Fibroblast of skin of scalp (primary cell): ENCODE measurements at regions not wholly inside any gene's neighbourhood (a gene's known extent, or its start where the extent isn't known, plus 50 kb on each side); places are given as distances from the start of the nearest gene placed in this dataset.
A peak's percentile ranks its signal among the peaks of the same experiment; 100 is the strongest.

Source experiments
- DNase-seq: peaks from one replicate; pipeline ENCODE4 v3.0.0-alpha.2; 2013

DNA sequence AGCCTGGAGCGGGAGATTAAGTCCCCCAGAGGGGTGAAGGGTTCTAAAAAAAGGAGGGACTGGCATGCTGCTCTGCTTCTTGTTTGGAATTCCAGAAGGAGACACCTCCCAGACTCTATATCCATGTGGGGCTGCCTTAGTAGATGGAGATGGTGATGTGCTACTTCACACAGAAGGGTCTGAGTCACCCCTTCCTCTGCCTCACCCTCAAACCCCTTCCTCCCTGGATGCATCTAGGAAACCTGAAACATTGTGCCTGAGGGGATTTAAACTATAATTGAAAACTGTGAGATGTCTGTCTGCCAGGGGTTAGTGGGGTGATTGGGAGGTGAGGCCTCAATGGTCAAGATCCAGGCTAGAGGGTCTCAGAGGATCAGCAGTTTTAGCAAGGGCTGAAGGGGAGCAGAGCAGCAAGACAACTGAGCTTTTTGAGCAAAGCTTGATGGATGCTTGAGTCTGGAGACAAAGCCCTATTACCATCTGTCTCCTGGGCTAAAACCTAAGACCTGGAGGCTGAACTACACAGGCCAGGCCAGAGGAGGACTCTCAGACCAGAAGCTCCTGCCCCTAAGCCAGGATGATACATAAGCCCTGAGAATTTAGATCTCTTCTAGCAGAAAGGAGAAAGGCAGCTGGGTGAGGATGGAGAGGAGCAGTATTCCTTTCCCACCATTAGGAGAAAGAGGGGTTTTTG, 314.7 kb upstream of the ATP2B1 start:
- no peak for DNase-seq

- DNase-seq, result no peak
These were observed 313.3 kb upstream of the ATP2B1 start for GRCh38 chr12:90021795-90022440.

DNA sequence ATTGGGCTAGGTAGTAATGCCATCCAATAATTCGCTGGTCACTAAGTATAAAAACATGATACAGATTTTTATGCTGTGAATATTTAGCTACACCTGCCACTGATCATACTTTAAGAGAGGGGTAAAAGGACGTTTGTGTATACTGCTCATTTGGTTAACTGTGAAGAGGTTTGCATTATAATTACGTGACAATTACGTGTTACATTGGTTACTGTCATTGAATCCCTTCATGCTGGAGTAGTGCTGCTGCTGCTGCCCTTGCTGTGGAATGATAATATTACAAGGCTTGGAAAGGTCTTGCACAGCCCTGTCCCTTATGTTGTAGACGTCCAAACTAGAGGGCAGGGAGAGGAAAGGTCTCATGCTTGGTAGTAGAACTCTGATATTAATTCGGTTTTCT, 312.2 kb upstream of the ATP2B1 start:
- no peak for DNase-seq

DNA sequence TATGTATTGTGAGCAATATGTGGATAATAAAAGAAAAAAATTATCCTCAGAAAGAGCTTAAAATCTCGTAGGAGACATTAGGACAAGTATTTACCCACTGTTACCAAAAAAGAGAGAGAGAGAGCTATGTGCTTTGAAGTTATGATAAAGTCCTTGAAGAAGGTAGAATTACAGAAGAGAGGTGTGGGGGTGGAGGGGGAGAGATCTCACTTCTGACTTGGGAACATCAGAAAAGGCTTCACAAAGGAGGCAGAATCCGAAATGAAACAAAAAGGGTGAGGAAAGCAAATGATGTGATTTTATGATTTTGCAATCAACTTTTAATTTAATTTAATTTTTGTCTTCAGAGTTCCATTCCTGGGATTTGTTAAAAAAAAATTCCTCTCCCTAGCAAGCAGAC, 311.8 kb upstream of the ATP2B1 start:
- no peak for DNase-seq

DNA sequence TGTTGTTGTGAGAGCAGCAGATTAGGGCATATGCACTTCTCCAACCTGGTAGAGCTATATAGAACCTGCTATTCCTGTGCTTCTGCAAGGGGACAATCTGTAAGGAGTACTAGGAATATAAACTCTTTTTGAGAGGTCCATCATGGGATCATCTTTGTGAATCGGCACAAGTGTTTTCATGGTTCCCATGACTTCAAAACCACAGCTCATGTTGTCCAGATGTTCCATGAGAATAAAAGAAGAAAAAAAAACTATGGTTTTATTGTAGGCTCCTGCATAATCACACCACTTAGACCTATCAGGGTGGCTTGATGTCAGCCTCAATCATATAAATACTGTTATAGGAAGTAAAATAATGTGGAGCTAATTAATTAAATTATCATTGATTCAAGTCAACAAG, 311.4 kb upstream of the ATP2B1 start:
- no peak for DNase-seq

DNA sequence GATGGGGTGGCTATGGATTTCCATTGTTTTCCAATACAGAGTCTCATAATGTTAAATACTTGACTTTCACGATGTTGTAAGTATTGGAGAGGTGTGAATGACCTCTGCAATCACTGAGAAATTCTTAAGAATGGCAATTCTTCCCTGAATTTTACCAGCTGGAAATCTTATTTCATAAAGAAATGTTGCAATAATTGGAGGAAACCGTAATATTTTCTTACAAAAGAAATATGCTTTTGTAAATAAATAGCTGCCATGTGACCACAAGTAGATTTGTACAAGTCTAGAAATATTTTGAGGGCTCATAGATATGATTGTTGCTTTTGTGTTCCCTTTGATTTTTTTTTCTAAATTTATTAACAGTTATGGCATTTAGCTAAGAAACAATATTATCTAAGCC, 308.7 kb upstream of the ATP2B1 start:
- no peak for DNase-seq

- DNase-seq, result peak; percentile 67
These were observed 306.6 kb upstream of the ATP2B1 start for GRCh38 chr12:90015228-90015627.

- no peak for DNase-seq
These were observed 304.8 kb upstream of the ATP2B1 start for GRCh38 chr12:90013409-90013808.

DNA sequence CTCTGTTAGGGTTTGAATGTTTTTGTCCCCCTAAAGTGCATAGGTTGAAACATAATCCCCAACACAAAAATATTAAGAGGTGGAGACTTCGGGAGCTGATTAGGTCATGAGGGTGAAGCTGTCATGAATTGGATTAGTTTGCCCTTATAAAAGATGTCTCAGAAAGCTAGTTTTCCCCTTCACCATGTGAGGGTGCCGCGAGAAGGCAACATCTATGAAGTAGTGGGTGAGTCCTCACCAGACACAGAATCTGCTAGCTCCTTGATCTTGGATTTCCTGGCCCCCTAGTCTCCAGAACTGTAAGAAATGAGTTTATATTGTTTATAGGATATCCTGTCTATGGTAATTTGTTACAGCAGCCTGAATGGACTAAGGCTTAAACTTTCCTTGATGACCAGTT, 301.5 kb upstream of the ATP2B1 start:
- DNase-seq, result peak; percentile 14

GRCh38 chr12:90008277-90008676, 299.6 kb upstream of the ATP2B1 start:
- no peak for DNase-seq

DNA sequence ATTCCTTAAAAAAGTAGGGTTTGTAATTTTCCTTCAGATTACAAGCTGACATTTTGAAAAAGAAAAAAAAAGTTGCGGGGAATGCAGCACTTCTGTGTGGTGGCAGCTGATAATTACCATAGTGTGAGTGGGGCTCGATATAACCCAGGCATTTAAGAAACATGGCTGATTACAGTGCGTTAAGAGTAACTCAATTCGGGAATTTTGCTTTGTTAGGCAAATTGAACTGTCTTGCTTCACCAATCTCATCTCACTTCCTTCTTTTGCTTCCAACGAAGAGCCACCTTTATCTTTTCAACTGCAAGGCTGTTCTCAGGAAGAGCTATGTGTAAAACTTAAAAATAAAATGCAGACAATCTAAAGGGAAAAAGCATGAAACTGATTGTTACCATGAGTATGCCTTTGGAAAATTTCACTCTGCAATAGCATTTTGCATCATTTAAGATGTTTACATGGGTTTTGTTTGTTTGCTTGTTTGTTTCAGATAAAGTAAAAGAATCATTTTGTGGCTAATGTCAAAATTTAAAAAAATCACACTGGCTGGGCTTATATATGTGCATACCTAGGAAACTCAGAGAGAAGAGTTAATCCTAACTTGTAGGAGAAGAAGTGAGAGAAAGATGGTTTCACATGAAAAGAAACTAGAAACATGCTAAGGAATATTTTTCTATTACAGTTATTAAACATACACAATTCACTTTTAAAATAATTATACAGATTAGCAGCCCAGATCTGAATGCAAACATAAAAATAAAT, 295.9 kb upstream of the ATP2B1 start:
- DNase-seq, result no peak

GRCh38 chr12:90003688-90004087, 295.1 kb upstream of the ATP2B1 start:
- DNase-seq, result no peak

- no peak for DNase-seq
These were observed 292.1 kb upstream of the ATP2B1 start for GRCh38 chr12:90000721-90001120.

DNA sequence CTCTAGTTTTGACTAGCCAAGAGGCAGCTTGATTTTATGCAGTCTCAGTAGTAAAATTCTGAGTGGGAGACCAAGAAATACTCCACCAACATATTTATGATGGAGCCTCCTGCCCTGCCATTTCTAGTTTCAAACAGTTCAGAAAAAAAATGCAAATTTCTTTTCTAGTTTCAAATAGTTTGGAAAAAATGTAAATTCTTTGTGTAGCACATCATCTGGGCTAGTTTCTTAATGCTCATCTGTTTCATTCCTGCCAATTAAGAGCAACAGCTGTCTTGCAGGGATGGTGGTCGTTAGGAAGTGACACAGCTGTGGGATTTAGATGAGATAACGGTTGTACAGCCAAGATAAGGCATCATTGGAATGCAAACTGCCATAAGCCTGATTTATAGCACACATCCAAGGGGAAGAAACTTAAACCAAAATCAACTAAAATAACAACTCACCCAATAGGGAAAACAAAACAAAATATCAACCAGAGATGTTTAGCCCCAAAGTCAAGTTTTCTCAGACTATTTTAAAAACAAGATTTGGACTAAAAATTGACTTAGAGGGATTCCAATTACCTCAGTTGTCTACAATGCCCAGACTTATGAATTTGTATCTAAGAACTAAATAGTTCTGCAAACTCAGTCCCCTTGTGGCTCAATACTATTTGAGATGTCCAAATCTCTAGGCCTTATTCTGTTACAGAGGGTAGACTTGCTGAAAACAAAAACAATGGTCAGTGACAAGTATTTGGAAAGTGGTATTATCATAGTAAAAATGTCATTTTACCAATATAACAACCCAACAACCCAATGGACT, 291.3 kb upstream of the ATP2B1 start:
- DNase-seq, result peak; percentile 93

DNA sequence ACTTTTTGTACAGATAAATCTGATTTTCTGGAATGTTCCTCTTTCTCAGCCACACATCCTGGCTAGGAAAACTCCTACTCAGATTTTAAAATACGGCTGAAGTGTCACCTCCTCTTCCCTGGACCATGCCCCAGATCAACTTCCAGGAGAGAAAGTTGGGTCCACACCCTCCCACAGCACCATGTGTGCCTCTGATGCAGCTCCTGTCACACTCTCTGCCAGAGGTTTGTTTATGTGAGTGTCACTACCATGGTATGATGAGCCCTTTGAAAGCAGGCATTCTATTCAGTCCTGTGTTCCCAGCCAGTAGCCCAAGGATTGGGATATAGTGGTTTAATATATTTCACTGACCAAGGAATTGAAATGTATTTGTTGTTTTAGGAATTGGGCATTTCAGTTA, 287.2 kb upstream of the ATP2B1 start:
- DNase-seq, result no peak

DNA sequence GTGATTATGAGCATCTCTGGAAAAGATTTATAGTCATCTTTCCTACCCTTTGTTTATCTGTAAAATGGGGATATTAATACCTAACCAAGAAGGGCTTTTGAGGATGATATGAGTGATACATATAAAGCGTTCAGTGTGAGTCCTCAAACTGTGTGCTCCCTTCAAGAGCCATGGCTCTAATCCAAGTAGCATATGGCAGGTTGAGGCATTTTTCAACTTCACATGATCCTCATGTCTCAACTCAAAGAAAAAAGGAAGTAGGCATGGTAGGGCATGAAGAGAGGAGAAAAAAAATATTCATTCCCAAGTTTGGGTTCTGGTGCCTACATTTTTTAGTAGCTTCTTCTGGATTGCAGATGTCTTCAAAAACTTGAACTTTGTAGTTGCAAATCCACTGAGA, 286.3 kb upstream of the ATP2B1 start:
- no peak for DNase-seq

DNA sequence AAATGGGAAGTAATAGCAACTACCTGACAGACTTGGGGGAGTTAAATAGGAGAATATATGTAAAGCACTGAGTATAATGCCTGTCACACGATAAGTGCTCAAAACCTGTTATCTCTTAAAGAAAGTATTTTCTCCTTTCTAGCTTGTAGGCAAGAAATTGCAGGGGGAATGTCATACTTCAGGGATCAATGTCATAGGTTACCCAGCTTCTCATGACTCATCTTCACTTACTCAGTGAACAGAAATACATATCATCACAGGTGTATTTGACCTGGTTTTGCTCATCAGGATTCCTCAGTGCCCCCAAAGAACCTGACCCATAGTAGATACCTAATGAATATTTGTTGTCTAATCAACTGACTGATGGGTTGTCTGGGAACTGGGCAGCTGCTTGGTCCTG, 285.0 kb upstream of the ATP2B1 start:
- no peak for DNase-seq

DNA sequence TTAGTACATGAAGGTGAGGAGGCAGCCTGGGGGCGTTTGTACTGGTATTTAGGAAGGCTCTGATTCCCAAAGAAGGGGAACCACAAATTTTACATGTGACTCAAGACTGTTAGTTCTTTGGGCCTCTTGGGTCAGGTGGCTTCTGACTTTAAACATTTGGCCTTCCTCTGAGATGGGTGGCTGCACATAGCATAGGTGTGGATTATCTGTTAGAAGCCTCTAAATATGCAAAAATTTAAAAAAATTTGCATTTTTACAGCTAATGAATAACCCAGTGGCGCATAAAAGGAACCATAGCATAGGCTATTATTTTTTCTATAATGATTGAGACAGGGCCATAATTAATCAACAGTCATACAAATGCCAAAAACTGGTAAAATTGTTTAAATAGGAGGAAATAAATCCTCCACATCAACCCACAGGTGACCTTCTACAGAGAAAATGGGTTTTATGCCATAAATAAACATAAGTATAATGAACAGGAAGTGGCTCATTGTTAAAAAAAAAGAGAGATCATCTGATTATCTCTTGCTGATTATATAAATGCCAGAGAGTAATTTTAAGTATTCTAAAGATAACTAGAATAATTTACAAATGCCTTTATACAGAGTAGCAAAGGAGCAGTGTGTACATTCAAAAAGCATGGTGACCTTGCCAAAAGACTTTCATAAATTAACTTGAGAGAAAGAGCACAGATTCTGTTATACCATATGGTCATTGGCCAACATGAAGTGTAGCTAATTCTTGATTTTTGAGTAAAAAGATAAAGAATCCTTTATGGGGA, 284.2 kb upstream of the ATP2B1 start:
- DNase-seq, result no peak

DNA sequence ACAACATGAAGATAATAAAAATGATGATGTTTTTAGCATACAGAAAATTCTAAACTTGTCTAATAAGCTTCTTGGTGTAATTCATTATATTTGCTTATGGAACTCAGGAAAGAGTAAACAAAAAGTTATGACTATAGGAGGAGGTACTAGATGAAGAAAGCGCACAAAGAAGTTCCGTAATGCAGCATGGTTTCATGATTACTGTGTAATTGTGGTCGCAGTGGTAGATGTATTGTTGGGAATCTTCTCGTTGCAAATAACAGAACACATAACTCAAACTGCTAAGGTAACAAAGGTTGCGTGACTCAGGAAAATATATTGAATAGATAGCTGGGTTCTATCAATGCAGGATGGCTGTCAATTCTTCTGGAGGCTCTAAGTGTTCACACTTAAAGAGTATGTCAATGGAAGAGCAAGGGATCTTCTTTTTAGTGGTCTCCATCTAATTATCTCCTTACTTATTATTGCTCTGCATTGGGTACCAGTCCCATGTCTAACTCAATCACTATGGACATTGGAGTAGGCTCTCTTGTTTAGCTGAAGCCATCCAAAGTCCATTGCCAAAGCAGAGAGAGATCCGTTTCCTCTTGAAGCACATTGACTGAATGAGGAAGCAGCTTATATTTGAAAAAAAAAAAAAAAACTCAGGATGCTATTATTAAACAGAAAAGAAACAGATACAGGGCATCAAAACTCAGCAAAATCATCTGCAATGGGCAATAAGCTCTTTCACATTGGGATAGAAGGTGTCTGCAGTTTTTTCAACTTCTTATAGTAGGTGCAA, 283.4 kb upstream of the ATP2B1 start:
- no peak for DNase-seq

- DNase-seq, result no peak
These were observed 279.7 kb upstream of the ATP2B1 start for GRCh38 chr12:89988188-89988915.

- no peak for DNase-seq
These were observed 277.3 kb upstream of the ATP2B1 start for GRCh38 chr12:89985935-89986334.
